NCI-H524 treated with DMSO at 0.1 percent for 48 hours (cell line): ENCODE measurements at regions not wholly inside any gene's neighbourhood (a gene's known extent, or its start where the extent isn't known, plus 50 kb on each side); places are given as distances from the start of the nearest gene placed in this dataset.
"Not testable (repeated sequence)": the region's sequence is repeated elsewhere in the genome, so short reads cannot be mapped to it uniquely, and the experiment has no call there.

Experiments used
- DNase-seq: peaks from one replicate; lab custom pipeline; 2025; lab: John Stamatoyannopoulos, UW

- no peak for DNase-seq
Measured at GRCh38 chr12:20126601-20127000, 241.7 kb upstream of the PDE3A start.

- DNase-seq = no peak
Measured at GRCh38 chr12:20127413-20127812, 240.9 kb upstream of the PDE3A start.

- DNase-seq = no peak
Measured at GRCh38 chr12:20128928-20129327, 239.4 kb upstream of the PDE3A start.

- no peak for DNase-seq
Measured at GRCh38 chr12:20132818-20133217, 235.5 kb upstream of the PDE3A start.

- no peak for DNase-seq
Measured at GRCh38 chr12:20134652-20135051, 233.7 kb upstream of the PDE3A start.

GRCh38 chr12:20140751-20141150, 227.6 kb upstream of the PDE3A start:
- no peak for DNase-seq

GRCh38 chr12:20142316-20142715, 226.0 kb upstream of the PDE3A start:
- no peak for DNase-seq

- DNase-seq = no peak
Measured at GRCh38 chr12:20142956-20143355, 225.4 kb upstream of the PDE3A start.

- DNase-seq = no peak
Measured at GRCh38 chr12:20144341-20144740, 224.0 kb upstream of the PDE3A start.

- no peak for DNase-seq
Measured at GRCh38 chr12:20148241-20148640, 220.1 kb upstream of the PDE3A start.

- no peak for DNase-seq
Measured at GRCh38 chr12:20150835-20151422, 217.4 kb upstream of the PDE3A start.

- DNase-seq = no peak
Measured at GRCh38 chr12:20154052-20154451, 214.3 kb upstream of the PDE3A start.

GRCh38 chr12:20155374-20155773, 213.0 kb upstream of the PDE3A start:
- DNase-seq = no peak

GRCh38 chr12:20160899-20161298, 207.4 kb upstream of the PDE3A start:
- not testable (repeated sequence) for DNase-seq

GRCh38 chr12:20174528-20175175, 193.7 kb upstream of the PDE3A start:
- DNase-seq = no peak

- DNase-seq = no peak
Measured at GRCh38 chr12:20175704-20176388, 192.5 kb upstream of the PDE3A start.

- DNase-seq = no peak
Measured at GRCh38 chr12:20181416-20182180, 186.7 kb upstream of the PDE3A start.

GRCh38 chr12:20183563-20183962, 184.8 kb upstream of the PDE3A start:
- no peak for DNase-seq

GRCh38 chr12:20184514-20184913, 183.8 kb upstream of the PDE3A start:
- DNase-seq = no peak

- no peak for DNase-seq
Measured at GRCh38 chr12:20187456-20187855, 180.9 kb upstream of the PDE3A start.

- no peak for DNase-seq
Measured at GRCh38 chr12:20188930-20189653, 179.2 kb upstream of the PDE3A start.

GRCh38 chr12:20189767-20190166, 178.6 kb upstream of the PDE3A start:
- DNase-seq = peak; percentile 56
